H1 (cell line): ENCODE measurements at regions not wholly inside any gene's neighbourhood (a gene's known extent, or its start where the extent isn't known, plus 50 kb on each side); places are given as distances from the start of the nearest gene placed in this dataset.

Source experiments
- CTCF ChIA-PET: fragments of 300-600 bp; sonication (Branson Sonifier 250); formaldehyde crosslinking; loops from one replicate; lab custom pipeline; 2021; ENCODE audit not compliant: partially characterized antibody; lab: Charles Lee
- POLR2A ChIA-PET: fragments of 300-600 bp; sonication (Branson Sonifier 250); formaldehyde crosslinking; loops from one replicate; lab custom pipeline; 2021; ENCODE audit warnings: inconsistent platforms; ENCODE audit not compliant: partially characterized antibody; lab: Charles Lee
- DNase-seq, 2 experiments: peaks; one replicate each; pipeline versions ENCODE4 v3.0.0 to v3.0.0-alpha.2; 2010 to 2022; ENCODE audit warnings: low spot score in 2 of 2, low read depth in 1 of 2, mixed read lengths in 1 of 2
- FAIRE-seq: peaks from 2 replicates; lab custom pipeline; 2011; peaks lifted over from hg19 to GRCh38; lab: Jason Lieb, UNC
- H2AFZ ChIP-seq: 2 replicates; pipeline ENCODE4 v1.8.1; 2012; ENCODE audit warnings: low read length, inconsistent platforms
- H2AK5ac ChIP-seq: 2 replicates; pipeline ENCODE4 v1.6.1; 2013; ENCODE audit warnings: low read depth, low read length
- H2BK120ac ChIP-seq: replicated peaks from 2 replicates; pipeline ENCODE3; 2013; ENCODE audit warnings: low read depth, low read length, inconsistent platforms
- H2BK12ac ChIP-seq: 2 replicates; pipeline ENCODE4 v1.6.1; 2013; ENCODE audit warnings: low read depth, low read length
- H2BK15ac ChIP-seq: 2 replicates; pipeline ENCODE4 v1.6.1; 2013; ENCODE audit warnings: low read length
- H2BK20ac ChIP-seq: 2 replicates; pipeline ENCODE4 v1.6.1; 2013; ENCODE audit warnings: low read length
- H2BK5ac ChIP-seq: 2 replicates; pipeline ENCODE4 v1.6.1; 2013; ENCODE audit warnings: low read depth, low read length
- H3K14ac ChIP-seq: 2 replicates; pipeline ENCODE4 v1.6.1; 2013; ENCODE audit warnings: inconsistent platforms; ENCODE audit not compliant: insufficient read length
- H3K18ac ChIP-seq: 2 replicates; pipeline ENCODE4 v1.6.1; 2013; ENCODE audit warnings: low read length; ENCODE audit errors: extremely low read depth
- H3K23ac ChIP-seq: 2 replicates; pipeline ENCODE4 v1.6.1; 2013; ENCODE audit warnings: inconsistent platforms; ENCODE audit not compliant: insufficient read length
- H3K23me2 ChIP-seq: 2 replicates; pipeline ENCODE4 v1.6.1; 2013; ENCODE audit warnings: low read depth, low read length
- H3K27ac ChIP-seq: 2 replicates; pipeline ENCODE4 v1.6.1; 2011; ENCODE audit warnings: low read depth, low read length, inconsistent platforms
- H3K27me3 ChIP-seq, 4 experiments: replicated peaks in 1 of 4; 1 replicate in 1 of 4; 2 replicates in 3 of 4; pipeline versions ENCODE4 v1.6.1 to v1.8.1; 2011 to 2013; ENCODE audit warnings: low read length in 3 of 4, mild to moderate bottlenecking in 3 of 4, inconsistent platforms in 2 of 4, mixed read lengths in 2 of 4, moderate library complexity in 1 of 4; ENCODE audit not compliant: control insufficient read depth in 3 of 4, insufficient read depth in 3 of 4; ENCODE audit errors: extremely low read depth in 1 of 4
- H3K36me3 ChIP-seq, 4 experiments: 2 replicates each; pipeline versions ENCODE4 v1.6.1 to v1.8.1; 2011 to 2013; ENCODE audit warnings: mild to moderate bottlenecking in 4 of 4, low read length in 3 of 4, moderate library complexity in 2 of 4, control low read depth in 1 of 4, inconsistent platforms in 1 of 4; ENCODE audit not compliant: insufficient read depth in 4 of 4, control insufficient read depth in 2 of 4
- H3K4ac ChIP-seq: replicated peaks from 2 replicates; pipeline ENCODE3; 2013; ENCODE audit warnings: low read length, low read depth, mixed read lengths, inconsistent platforms; ENCODE audit not compliant: insufficient read length
- H3K4me1 ChIP-seq, 4 experiments: replicated peaks in 1 of 4; 1 replicate in 1 of 4; 2 replicates in 3 of 4; pipeline versions ENCODE4 v1.6.1 to v1.8.1; 2011 to 2013; ENCODE audit warnings: low read length in 3 of 4, inconsistent platforms in 2 of 4, mixed read lengths in 1 of 4; ENCODE audit not compliant: insufficient read depth in 4 of 4, control insufficient read depth in 3 of 4
- H3K4me2 ChIP-seq, 2 experiments: 2 replicates each; pipeline versions ENCODE4 v1.6.1 to v1.8.1; 2011 to 2013; ENCODE audit warnings: low read depth in 2 of 2, low read length in 2 of 2, control low read depth in 1 of 2, inconsistent platforms in 1 of 2, mild to moderate bottlenecking in 1 of 2; ENCODE audit not compliant: insufficient read depth in 1 of 2
- H3K4me3 ChIP-seq, 4 experiments: fragments of 200-600, 300-600 bp in 1 of 4; sonication (generic), shearing (Covaris generic), sonication (Bioruptor Twin) in 1 of 4; 2 replicates each; pipeline versions ENCODE4 v1.5.1 to v1.8.1; 2011 to 2016; ENCODE audit warnings: low read length in 4 of 4, low read depth in 3 of 4, control low read depth in 2 of 4, inconsistent platforms in 2 of 4, mild to moderate bottlenecking in 2 of 4, mixed read lengths in 1 of 4, moderate library complexity in 1 of 4; ENCODE audit not compliant: insufficient read depth in 2 of 4; ENCODE audit errors: extremely low read depth in 1 of 4
- H3K56ac ChIP-seq: replicated peaks from 2 replicates; pipeline ENCODE3; 2013; ENCODE audit warnings: low read depth, mild to moderate bottlenecking, mixed read lengths, low read length, inconsistent platforms; ENCODE audit not compliant: insufficient read length
- H3K79me1 ChIP-seq: 2 replicates; pipeline ENCODE4 v1.6.1; 2013; ENCODE audit warnings: low read depth, low read length, control low read depth
- H3K79me2 ChIP-seq, 2 experiments: 2 replicates each; pipeline versions ENCODE4 v1.6.1 to v1.8.1; 2012 to 2013; ENCODE audit warnings: low read length in 2 of 2, mild to moderate bottlenecking in 2 of 2, inconsistent platforms in 1 of 2; ENCODE audit not compliant: insufficient read depth in 2 of 2, control insufficient read depth in 1 of 2
- H3K9ac ChIP-seq, 4 experiments: replicated peaks in 1 of 4; 1 replicate in 1 of 4; 2 replicates in 3 of 4; pipeline versions ENCODE4 v1.6.1 to v1.8.1; 2011 to 2013; ENCODE audit warnings: low read depth in 3 of 4, low read length in 3 of 4, control low read depth in 2 of 4, mild to moderate bottlenecking in 2 of 4, moderate library complexity in 2 of 4, inconsistent platforms in 1 of 4; ENCODE audit errors: extremely low read depth in 1 of 4
- H3K9me3 ChIP-seq, 2 experiments: 2 replicates each; pipeline versions ENCODE4 v1.6.1 to v1.8.1; 2012 to 2013; ENCODE audit warnings: mild to moderate bottlenecking in 2 of 2, moderate library complexity in 2 of 2, control low read depth in 1 of 2, inconsistent platforms in 1 of 2, low read depth in 1 of 2, low read length in 1 of 2, mixed read lengths in 1 of 2; ENCODE audit not compliant: insufficient read depth in 2 of 2
- H4K20me1 ChIP-seq, 2 experiments: replicated peaks in 1 of 2; 2 replicates each; pipeline versions ENCODE3 to v1.8.1; 2011 to 2013; ENCODE audit warnings: inconsistent platforms in 2 of 2, low read length in 2 of 2, mild to moderate bottlenecking in 1 of 2; ENCODE audit not compliant: insufficient read depth in 2 of 2, control insufficient read depth in 1 of 2
- H4K5ac ChIP-seq: 2 replicates; pipeline ENCODE4 v1.6.1; 2013; ENCODE audit warnings: low read length, low read depth, mixed read lengths, inconsistent platforms; ENCODE audit not compliant: insufficient read length
- H4K8ac ChIP-seq: 2 replicates; pipeline ENCODE4 v1.8.0; 2013; ENCODE audit warnings: mild to moderate bottlenecking, moderate library complexity, low read length, inconsistent platforms; ENCODE audit not compliant: insufficient read depth; ENCODE audit errors: extremely low read depth
- H4K91ac ChIP-seq: replicated peaks from 2 replicates; pipeline ENCODE3; 2013; ENCODE audit warnings: low read length, mixed read lengths, inconsistent platforms; ENCODE audit not compliant: insufficient read length
- POU5F1 ChIP-seq: IDR thresholded peaks from 2 replicates; pipeline ENCODE4 v1.6.1; 2011; ENCODE audit warnings: low read depth, mild to moderate bottlenecking, low read length, moderate library complexity
- RNF2 ChIP-seq: fragments of 200-900, 300-1000 bp; sonication (generic); IDR thresholded peaks from 2 replicates; pipeline ENCODE4 v1.7.1; 2016; ENCODE audit warnings: borderline replicate concordance, low read depth, mild to moderate bottlenecking, antibody characterized with exemption, low read length; ENCODE audit not compliant: poor library complexity, severe bottlenecking; ENCODE audit errors: missing control alignments
- SIRT6 ChIP-seq: IDR thresholded peaks from one replicate; pipeline ENCODE4 v1.7.1; 2012; ENCODE audit warnings: low read length, inconsistent platforms
- TCF12 ChIP-seq: IDR thresholded peaks from 2 replicates; pipeline ENCODE4 v1.6.1; 2011; ENCODE audit warnings: low read depth, mild to moderate bottlenecking, low read length
- WGBS, 2 experiments: shearing (Covaris generic) in 1 of 2; methylation state at CpG; one replicate each; pipeline versions ENCODE4 v1.1.6 to v1.1.7; 2013 to 2015; ENCODE audit warnings: low lambda C conversion rate in 2 of 2, mixed read lengths in 2 of 2, inconsistent platforms in 1 of 2, low coverage in 1 of 2, missing lambda C conversion rate in 1 of 2; ENCODE audit not compliant: insufficient replicate concordance in 2 of 2, insufficient coverage in 1 of 2, insufficient read length in 1 of 2; ENCODE audit errors: extremely low coverage in 1 of 2, missing lambda C conversion rate in 1 of 2; 5-methylcytosine and 5-hydroxymethylcytosine counted together

GRCh38 chrX:122943918-122944317 is 240.2 kb upstream of the GRIA3 start:
- Histone ChIP-seq H3K4me3 (no peak overlapping the region), H3K27ac (no peak overlapping the region), H3K4me1 (no peaks in the 10 kb centered on the region), H3K23ac (no peak overlapping the region), H3K9me3 (no peaks in the 10 kb centered on the region), H2AFZ (no peak overlapping the region), H2BK20ac (no peak overlapping the region), H3K9ac (no peak overlapping the region), H4K91ac (no peak overlapping the region), H2BK120ac (no peak overlapping the region), H3K18ac (no peak overlapping the region), H3K36me3 (no peaks in the 10 kb centered on the region), H4K20me1 (no peaks in the 10 kb centered on the region), H4K5ac (no peak overlapping the region), H2BK5ac (no peak overlapping the region), H3K79me2 (no peaks in the 10 kb centered on the region), H2AK5ac (no peak overlapping the region), H3K14ac (no peak overlapping the region), H3K56ac (no peak overlapping the region), H3K4ac (no peak overlapping the region), H2BK12ac (no peak overlapping the region), H3K79me1 (no peaks in the 10 kb centered on the region), H4K8ac (no peak overlapping the region), H3K23me2 (no peaks in the 10 kb centered on the region), H2BK15ac (no peak overlapping the region), H3K27me3 (no peaks in the 10 kb centered on the region), H3K4me2 (no peak overlapping the region)
- FAIRE-seq = no peak
- TF ChIP-seq TCF12 = no peak
- TF ChIP-seq SIRT6 = no peak
- no peak for TF ChIP-seq RNF2
- no peak for TF ChIP-seq POU5F1
- WGBS, 2 experiments = 100% methylated on average over 3 of the region's 3 CpGs; no CpG with 5 or more reads in 1 of the 2 experiments
- POLR2A ChIA-PET = no interaction called here
- DNase-seq = no peak
- CTCF ChIA-PET = no interaction called here
